Neural progenitor cell (in vitro differentiated cells): ENCODE measurements at regions not wholly inside any gene's neighbourhood (a gene's known extent, or its start where the extent isn't known, plus 50 kb on each side); places are given as distances from the start of the nearest gene placed in this dataset.

Experiments
- CTCF ChIP-seq: fragments of 200-600 bp; sonication (generic); IDR thresholded peaks from 2 replicates; pipeline ENCODE4 v1.5.1; 2017; ENCODE audit warnings: antibody characterized with exemption, mild to moderate bottlenecking
- EZH2 ChIP-seq: fragments of 200-600 bp; sonication (generic); IDR thresholded peaks from 2 replicates; pipeline ENCODE4 v1.6.1; 2017; ENCODE audit warnings: antibody characterized with exemption, mild to moderate bottlenecking, moderate library complexity
- EZH2phosphoT487 ChIP-seq: fragments of 200-600 bp; sonication (generic); IDR thresholded peaks from 2 replicates; pipeline ENCODE4 v1.6.1; 2017; ENCODE audit warnings: antibody characterized with exemption

DNA sequence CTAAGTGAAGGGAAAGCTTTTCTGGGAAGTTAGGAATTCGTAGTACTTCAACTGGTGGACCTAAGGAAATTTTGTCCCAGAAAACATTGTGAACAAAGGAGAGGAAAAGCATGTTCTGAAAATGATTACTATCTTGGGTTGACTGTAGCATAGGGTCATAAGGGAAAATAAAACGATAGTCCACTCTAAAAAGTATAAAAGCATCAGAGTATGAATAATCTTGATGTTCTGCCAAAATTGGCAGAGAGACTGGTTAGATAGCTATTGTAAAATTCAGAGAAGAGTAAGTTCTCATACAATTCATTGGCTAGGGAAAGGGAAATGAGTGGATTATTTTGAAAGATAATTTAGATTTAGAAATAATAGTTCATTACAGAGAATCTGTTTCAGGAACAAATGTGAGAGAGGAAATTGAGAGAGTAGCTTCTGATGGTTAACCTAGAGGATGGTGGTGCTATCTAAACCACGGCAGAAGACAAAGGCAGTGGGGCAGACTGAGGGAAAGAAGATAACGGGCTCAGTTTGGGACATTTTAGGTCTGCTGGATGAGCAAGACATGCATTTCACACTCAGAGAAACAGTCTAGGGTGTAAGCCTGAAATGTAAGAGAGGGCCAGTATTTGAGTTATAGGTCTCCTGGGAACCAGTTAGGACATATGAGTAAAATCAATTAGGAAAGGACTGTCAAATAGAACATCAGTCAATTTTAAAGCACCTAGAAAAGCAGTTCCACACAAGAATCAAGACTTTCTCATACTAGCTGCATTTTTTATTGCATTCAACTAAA, 799.3 kb upstream of the CXADR start:
- TF ChIP-seq CTCF (no peak), EZH2 (no peak), EZH2phosphoT487 (no peak)
